ENCODE measurements at regions not wholly inside any gene's neighbourhood (a gene's known extent, or its start where the extent isn't known, plus 50 kb on each side); places are given as distances from the start of the nearest gene placed in this dataset.
"Not testable (repeated sequence)": the region's sequence is repeated elsewhere in the genome, so short reads cannot be mapped to it uniquely, and the experiment has no call there.

GRCh38 chr12:43245947-43246346, 306.1 kb downstream of the ADAMTS20 start:
- DNase-seq = no peak

GRCh38 chr12:43241986-43242385, 310.0 kb downstream of the ADAMTS20 start:
- DNase-seq = no peak

- no peak for DNase-seq
Measured at GRCh38 chr12:43238281-43238680, 313.7 kb downstream of the ADAMTS20 start.

- no peak for DNase-seq
Measured at GRCh38 chr12:43237238-43237879, 314.6 kb downstream of the ADAMTS20 start.

- DNase-seq = no peak
Measured at GRCh38 chr12:43235721-43236120, 316.3 kb downstream of the ADAMTS20 start.

GRCh38 chr12:43233861-43234260, 318.1 kb downstream of the ADAMTS20 start:
- no peak for DNase-seq

- DNase-seq = no peak
Measured at GRCh38 chr12:43226151-43226550, 325.9 kb downstream of the ADAMTS20 start.

- not testable (repeated sequence) for DNase-seq
Measured at GRCh38 chr12:43224190-43224805, 327.7 kb downstream of the ADAMTS20 start.

- no peak for DNase-seq
Measured at GRCh38 chr12:43222796-43223195, 329.2 kb downstream of the ADAMTS20 start.

- no peak for DNase-seq
Measured at GRCh38 chr12:43221216-43221615, 330.8 kb downstream of the ADAMTS20 start.

- no peak for DNase-seq
Measured at GRCh38 chr12:43216490-43216889, 335.5 kb downstream of the ADAMTS20 start.

- DNase-seq = peak in 1 of 3 experiments; percentile 34
Measured at GRCh38 chr12:43214166-43214565, 337.8 kb downstream of the ADAMTS20 start.

- peak in 2 of 3 experiments; percentile 42 to 76 for DNase-seq
Measured at GRCh38 chr12:43213608-43214007, 338.4 kb downstream of the ADAMTS20 start.

GRCh38 chr12:43210485-43211192, 341.4 kb downstream of the ADAMTS20 start:
- DNase-seq = no peak

GRCh38 chr12:43208627-43209026, 343.4 kb downstream of the ADAMTS20 start:
- no peak for DNase-seq

- DNase-seq = no peak
Measured at GRCh38 chr12:43208221-43208620, 343.8 kb downstream of the ADAMTS20 start.

- no peak for DNase-seq
Measured at GRCh38 chr12:43206396-43206795, 345.6 kb downstream of the ADAMTS20 start.

GRCh38 chr12:43198608-43199007, 353.4 kb downstream of the ADAMTS20 start:
- DNase-seq = no peak

GRCh38 chr12:43196268-43196907, 355.6 kb downstream of the ADAMTS20 start:
- DNase-seq = no peak

- DNase-seq = not testable (repeated sequence)
Measured at GRCh38 chr12:43193096-43193495, 358.9 kb downstream of the ADAMTS20 start.

- not testable (repeated sequence) for DNase-seq
Measured at GRCh38 chr12:43192442-43192841, 359.6 kb downstream of the ADAMTS20 start.

GRCh38 chr12:43180242-43180641, 371.8 kb downstream of the ADAMTS20 start:
- peak in 1 of 3 experiments; percentile 33 for DNase-seq

- DNase-seq = no peak
Measured at GRCh38 chr12:43179486-43179885, 372.5 kb downstream of the ADAMTS20 start.

- no peak for DNase-seq
Measured at GRCh38 chr12:43177276-43177675, 374.7 kb downstream of the ADAMTS20 start.
